Gastroesophageal sphincter (tissue), 3 donors: ENCODE measurements at regions not wholly inside any gene's neighbourhood (a gene's known extent, or its start where the extent isn't known, plus 50 kb on each side); places are given as distances from the start of the nearest gene placed in this dataset.

Source experiments
- CTCF ChIP-seq, 4 experiments: fragments of 200-600 bp in 2 of 4; fragments of 450-650 bp in 2 of 4; sonication (generic) in 1 of 4; IDR thresholded peaks; one replicate each; pipeline ENCODE4 v1.5.1; 2017 to 2019; ENCODE audit warnings: antibody characterized with exemption in 4 of 4, mild to moderate bottlenecking in 2 of 4, moderate library complexity in 2 of 4
- EP300 ChIP-seq: sonication (generic); formaldehyde crosslinking; IDR thresholded peaks from one replicate; pipeline ENCODE4 v1.6.1; 2017; ENCODE audit warnings: antibody characterized with exemption, mild to moderate bottlenecking
- POLR2A ChIP-seq, 2 donors: fragments of 450-650 bp; IDR thresholded peaks; one replicate each; pipeline ENCODE4 v1.6.1; 2017; ENCODE audit warnings: antibody characterized with exemption in 2 of 2, mild to moderate bottlenecking in 2 of 2, moderate library complexity in 1 of 2

GRCh38 chr3:67901681-67902080, 247.3 kb upstream of the SUCLG2 start:
- TF ChIP-seq CTCF (IDR thresholded peaks at IDR 0.05) (no peak), POLR2A (IDR thresholded peaks at IDR 0.05) (no peak), EP300 (no peak)
